Thymus (tissue), 11 donors: ENCODE measurements at regions not wholly inside any gene's neighbourhood (a gene's known extent, or its start where the extent isn't known, plus 50 kb on each side); places are given as distances from the start of the nearest gene placed in this dataset.
"Not testable (repeated sequence)": the region's sequence is repeated elsewhere in the genome, so short reads cannot be mapped to it uniquely, and the experiment has no call there.

Experiments used
- DNase-seq, 9 donors: peaks; one replicate each; pipeline ENCODE4 v3.0.0-alpha.2; 2013; ENCODE audit warnings: low spot score in 9 of 9, low read depth in 6 of 9, missing footprints in 1 of 9
- H3K27ac ChIP-seq, 2 donors: one replicate each; pipeline ENCODE4 v1.5.1; 2013; ENCODE audit warnings: control low read depth in 1 of 2, low read depth in 1 of 2, low read length in 1 of 2, mild to moderate bottlenecking in 1 of 2, moderate library complexity in 1 of 2
- H3K27me3 ChIP-seq, 2 donors: one replicate each; pipeline ENCODE4 v1.5.1; 2013; ENCODE audit warnings: low read length in 1 of 2; ENCODE audit not compliant: control insufficient read depth in 2 of 2, insufficient read depth in 1 of 2
- H3K36me3 ChIP-seq, 2 donors: one replicate each; pipeline ENCODE4 v1.5.1; 2013; ENCODE audit warnings: low read length in 1 of 2, mild to moderate bottlenecking in 1 of 2, moderate library complexity in 1 of 2; ENCODE audit not compliant: control insufficient read depth in 2 of 2, insufficient read depth in 2 of 2
- H3K4me1 ChIP-seq, 2 donors: one replicate each; pipeline ENCODE4 v1.5.1; 2013; ENCODE audit warnings: low read length in 2 of 2; ENCODE audit not compliant: control insufficient read depth in 2 of 2, insufficient read depth in 2 of 2
- H3K4me3 ChIP-seq, 2 donors: one replicate each; pipeline ENCODE4 v1.5.1; 2013; ENCODE audit warnings: low read length in 2 of 2, control low read depth in 1 of 2, mild to moderate bottlenecking in 1 of 2
- H3K9me3 ChIP-seq, 2 donors: one replicate each; pipeline ENCODE4 v1.5.1; 2013; ENCODE audit warnings: low read length in 1 of 2, mild to moderate bottlenecking in 1 of 2; ENCODE audit not compliant: control insufficient read depth in 2 of 2, insufficient read depth in 1 of 2
- WGBS: extraction: QIAGEN DNeasy Blood & Tissue Kit; methylation state at CpG from one replicate; pipeline ENCODE4 v1.1.7; 2013; 5-methylcytosine and 5-hydroxymethylcytosine counted together
- donor health status: healthy.

DNA sequence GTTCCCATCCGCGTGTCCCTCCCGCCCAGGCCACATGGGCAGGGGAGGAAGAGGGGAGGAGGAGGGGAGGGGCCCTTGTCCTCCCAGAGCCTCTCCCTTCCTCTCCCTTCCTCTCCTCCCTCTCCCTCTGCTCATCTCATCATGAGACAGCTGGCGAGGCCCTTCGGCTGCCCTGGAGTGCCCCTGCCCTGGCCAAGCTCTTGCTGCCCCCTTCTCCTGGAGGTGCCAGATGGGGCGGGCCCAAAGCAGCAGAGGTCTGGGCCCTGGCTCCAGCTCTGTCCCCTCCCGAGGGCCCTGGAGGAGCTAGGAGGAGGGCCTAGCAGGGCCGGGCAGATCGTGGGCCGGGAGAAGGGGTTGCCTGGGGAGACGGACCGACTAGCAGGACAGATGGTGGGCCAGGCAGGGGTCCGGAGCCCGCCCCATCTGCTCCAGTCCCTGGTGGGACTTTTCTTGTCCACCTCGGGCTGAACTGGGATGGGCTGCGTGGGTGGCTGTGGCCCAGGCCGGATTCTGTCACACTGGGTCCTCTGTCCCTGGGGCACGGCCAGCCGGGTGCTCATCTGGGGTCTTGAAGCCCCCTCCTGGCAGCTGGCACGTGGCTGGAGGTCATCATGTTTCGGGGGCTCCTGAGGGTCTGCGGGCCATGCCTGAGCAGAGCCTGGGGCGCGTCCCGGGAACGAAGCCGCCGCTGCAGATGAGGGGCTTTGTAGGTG is 183.4 kb downstream of the GOLGA6L6 start:
- Histone ChIP-seq H3K4me3 (no peak overlapping the region), H3K9me3 (peaks cover 1 to 28% of the 10 kb centered on the region in 2 donors), H3K36me3 (no peaks in the 10 kb centered on the region), H3K27ac (no peak overlapping the region), H3K27me3 (no peaks in the 10 kb centered on the region), H3K4me1 (no peaks in the 10 kb centered on the region)
- WGBS = 93% methylated on average over 28 of the region's 28 CpGs
- no peak for DNase-seq

DNA sequence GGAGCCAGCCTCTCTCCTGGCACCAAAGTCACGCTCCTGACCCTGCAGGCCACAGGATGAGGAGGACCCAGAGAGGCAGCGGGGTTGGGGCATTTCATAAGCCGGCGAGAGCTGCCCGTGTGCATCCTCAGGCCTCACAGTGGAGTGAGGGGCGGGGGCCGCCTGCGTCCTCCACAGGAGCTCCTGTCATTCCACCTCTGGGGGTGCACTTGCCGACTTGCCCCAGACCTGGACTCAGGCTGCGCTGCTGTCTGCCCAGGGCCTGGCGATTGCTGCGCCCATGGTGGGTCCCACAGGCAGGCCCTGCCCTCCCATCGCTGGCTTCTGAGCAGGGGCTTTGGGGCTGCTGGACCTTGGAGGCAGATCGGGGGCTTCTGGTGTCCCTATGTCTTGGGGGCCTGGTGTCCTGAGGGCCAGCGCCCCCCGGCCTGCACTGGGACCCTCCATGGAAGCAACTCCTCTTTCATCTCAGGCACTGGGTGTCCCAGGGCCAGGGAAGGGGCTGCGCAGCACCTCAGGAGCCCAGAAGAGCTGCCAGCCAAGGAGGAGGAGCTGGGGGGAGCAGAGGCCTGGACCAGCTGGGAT is 184.0 kb downstream of the GOLGA6L6 start:
- no peaks in the 10 kb centered on the region for H3K4me1 ChIP-seq
- H3K4me3 ChIP-seq = no peak overlapping the region
- no peak overlapping the region for H3K27ac ChIP-seq
- 93% methylated on average over 17 of the region's 17 CpGs for WGBS
- no peaks in the 10 kb centered on the region for H3K36me3 ChIP-seq
- DNase-seq = no peak
- H3K9me3 ChIP-seq = peaks cover 1 to 34% of the 10 kb centered on the region in 2 donors
- H3K27me3 ChIP-seq = no peaks in the 10 kb centered on the region

DNA sequence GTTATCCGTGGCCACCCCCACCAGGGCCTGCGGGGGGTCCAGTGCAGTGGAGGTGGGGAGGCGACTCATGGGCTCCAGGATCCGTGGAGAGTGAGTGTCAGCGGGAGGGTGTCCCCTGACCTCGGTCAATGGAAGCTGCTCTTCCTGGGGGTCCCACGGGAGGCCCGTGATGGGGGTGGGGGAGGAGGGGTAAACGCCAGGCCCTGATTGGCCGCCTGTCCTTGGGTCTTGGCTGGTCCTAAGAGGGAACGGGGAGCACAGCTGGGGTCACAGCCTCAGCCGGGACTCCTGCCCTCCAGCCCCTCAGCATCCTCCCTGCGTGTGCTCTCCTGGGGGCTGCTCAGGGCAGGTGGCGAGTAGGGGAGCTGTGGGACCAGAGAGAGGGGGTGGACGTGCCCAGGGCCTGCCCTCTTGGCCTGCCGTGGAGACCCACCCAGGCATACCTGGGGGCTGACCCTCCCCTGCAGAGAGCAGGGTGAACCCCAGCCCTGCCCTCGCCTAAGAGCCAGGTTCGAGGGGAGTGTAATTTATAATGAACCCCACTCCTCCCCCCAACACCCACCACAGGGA is 184.6 kb downstream of the GOLGA6L6 start:
- no peak for DNase-seq
- 90% methylated on average over 18 of the region's 18 CpGs for WGBS
- no peaks in the 10 kb centered on the region for H3K4me1 ChIP-seq
- no peak overlapping the region for H3K4me3 ChIP-seq
- peaks cover 1 to 40% of the 10 kb centered on the region in 2 donors for H3K9me3 ChIP-seq
- H3K36me3 ChIP-seq = no peaks in the 10 kb centered on the region
- no peaks in the 10 kb centered on the region for H3K27me3 ChIP-seq
- H3K27ac ChIP-seq = no peak overlapping the region

DNA sequence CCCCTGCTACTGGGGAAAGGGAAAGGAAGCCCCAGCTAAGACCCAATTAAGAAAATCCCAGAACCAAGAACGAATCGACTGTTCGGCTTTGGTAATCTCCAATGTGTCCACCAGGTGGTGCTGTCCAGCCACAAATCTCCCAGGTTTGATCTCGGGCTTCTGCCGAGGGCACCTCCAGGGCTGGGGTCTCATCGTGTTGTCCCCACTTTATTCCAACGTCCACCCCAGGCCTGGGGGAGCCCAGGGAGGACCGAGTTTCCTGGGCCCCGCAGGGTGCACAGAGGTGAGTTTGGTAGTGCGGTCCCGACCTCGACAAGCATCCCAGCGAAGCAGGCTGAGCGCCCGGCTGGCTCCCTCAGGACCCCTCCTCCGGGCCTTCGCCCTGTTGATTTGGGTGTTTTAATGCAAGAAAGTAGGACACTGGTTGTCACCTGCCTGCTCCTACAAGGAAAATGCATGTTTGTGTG is 185.1 kb downstream of the GOLGA6L6 start:
- H3K4me1 ChIP-seq = no peaks in the 10 kb centered on the region
- H3K4me3 ChIP-seq = no peak overlapping the region
- DNase-seq = peak in 8 of 9 donors; percentile 22 to 88 (median 53)
- 56% methylated on average over 17 of the region's 17 CpGs for WGBS
- H3K36me3 ChIP-seq = no peaks in the 10 kb centered on the region
- no peak overlapping the region for H3K27ac ChIP-seq
- H3K9me3 ChIP-seq = peaks cover 1 to 44% of the 10 kb centered on the region in 2 donors
- H3K27me3 ChIP-seq = no peaks in the 10 kb centered on the region

DNA sequence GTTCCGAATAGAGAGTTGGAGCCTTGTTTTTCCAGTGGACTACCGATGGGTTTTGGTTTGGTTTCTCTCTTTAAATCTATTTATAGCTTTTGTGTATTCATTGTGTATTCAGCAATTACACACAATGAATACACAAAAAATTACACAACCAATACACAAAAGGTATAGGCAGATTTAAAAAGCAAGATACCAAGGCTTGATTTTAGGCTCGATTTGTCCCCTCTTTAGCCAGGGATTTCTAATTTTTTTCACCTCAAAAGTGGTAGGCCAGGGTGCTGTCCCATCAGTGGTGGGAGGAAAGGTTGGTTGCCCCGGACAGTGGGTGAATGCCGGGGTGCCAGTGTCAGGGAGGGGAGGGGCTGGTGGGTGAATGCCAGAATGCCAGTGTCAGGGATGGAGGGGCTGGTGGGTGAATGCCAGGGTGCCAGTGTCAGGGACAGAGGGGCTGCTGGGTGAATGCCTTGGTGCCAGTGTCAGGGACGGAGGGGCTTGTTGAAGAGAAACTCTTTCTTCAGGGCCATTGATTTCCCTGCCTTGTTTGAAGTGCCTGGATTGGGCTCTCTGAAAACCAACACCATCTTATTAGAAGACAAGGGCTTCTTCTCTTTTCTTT is 186.2 kb downstream of the GOLGA6L6 start:
- peaks cover 2 to 54% of the 10 kb centered on the region in 2 donors for H3K9me3 ChIP-seq
- H3K27me3 ChIP-seq = no peaks in the 10 kb centered on the region
- no peaks in the 10 kb centered on the region for H3K36me3 ChIP-seq

DNA sequence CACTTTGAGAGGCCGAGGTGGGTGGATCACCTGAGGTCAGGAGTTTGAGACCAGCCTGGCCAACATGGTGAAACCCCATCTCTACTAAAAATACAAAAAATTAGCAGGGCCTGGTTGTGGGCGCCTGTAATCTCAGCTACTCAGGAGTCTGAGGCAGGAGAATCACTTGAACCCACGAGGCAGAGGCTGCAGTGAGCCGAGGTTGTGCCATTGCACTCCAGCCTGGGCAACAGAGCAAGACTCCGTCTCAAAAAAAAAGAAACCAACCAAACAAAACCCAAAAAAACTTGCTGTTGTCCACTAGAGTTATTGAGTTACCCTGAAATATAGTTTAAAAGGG is 186.7 kb downstream of the GOLGA6L6 start:
- WGBS = 92% methylated on average over 5 of the region's 5 CpGs
- not testable (repeated sequence) for DNase-seq, H3K4me1 ChIP-seq, H3K36me3 ChIP-seq, H3K4me3 ChIP-seq, H3K27me3 ChIP-seq, H3K27ac ChIP-seq
- H3K9me3 ChIP-seq = peaks cover 2 to 59% of the 10 kb centered on the region in 2 donors

More for the DNA sequence above, 186.2 kb downstream of the GOLGA6L6 start:
- 90% methylated on average over 6 of the region's 6 CpGs for WGBS
- Histone ChIP-seq H3K27ac (no peak overlapping the region), H3K4me1 (no peaks in the 10 kb centered on the region), H3K4me3 (no peak overlapping the region)
- DNase-seq = no peak

DNA sequence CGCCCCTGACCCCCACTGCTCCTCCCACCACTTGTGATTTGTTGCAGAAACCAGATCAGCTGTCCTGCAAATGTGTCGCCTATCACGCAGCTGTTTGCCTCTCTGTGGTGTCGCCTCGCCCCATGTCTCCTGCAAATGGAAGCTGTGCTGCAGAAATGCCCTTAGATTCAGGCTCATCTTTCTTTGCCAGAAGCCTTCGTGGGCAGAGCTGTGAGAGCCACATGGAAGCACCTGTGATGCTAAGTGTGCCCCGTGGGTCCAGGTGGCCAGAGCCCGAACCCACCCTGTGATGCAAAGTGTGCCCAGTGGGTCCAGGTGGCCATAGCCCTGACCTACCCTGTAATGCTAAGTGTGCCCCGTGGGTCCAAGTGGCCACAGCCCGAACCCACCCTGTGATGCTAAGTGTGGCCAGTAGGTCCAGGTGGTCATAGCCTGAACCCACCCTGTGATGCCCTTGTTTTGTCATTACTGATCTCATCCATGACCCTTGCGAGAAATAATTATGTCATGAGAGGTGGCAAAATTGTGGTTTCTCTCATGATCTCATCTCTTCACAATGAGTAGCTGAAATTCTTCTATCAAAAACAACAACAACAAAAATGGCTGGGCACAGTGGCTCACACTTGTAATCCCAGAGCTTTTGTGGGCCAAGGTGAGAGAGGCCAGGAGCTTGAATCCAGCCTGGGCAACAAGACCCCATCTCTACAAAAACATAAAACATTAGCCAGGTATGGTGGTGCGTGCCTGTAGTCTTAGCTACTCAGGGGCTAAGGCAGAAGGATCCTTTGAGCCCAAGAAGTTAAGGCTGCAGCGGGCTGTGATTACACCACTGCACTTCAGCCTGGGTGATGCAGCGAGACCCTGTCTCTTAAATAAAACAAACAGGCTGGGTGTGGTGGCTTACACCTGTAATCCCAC is 187.4 kb downstream of the GOLGA6L6 start:
- peaks cover 2 to 65% of the 10 kb centered on the region in 2 donors for H3K9me3 ChIP-seq
- 82% methylated on average over 14 of the region's 14 CpGs for WGBS
- H3K4me1 ChIP-seq = no peaks in the 10 kb centered on the region
- no peak overlapping the region for H3K27ac ChIP-seq
- H3K4me3 ChIP-seq = no peak overlapping the region
- no peaks in the 10 kb centered on the region for H3K27me3 ChIP-seq
- no peaks in the 10 kb centered on the region for H3K36me3 ChIP-seq
- DNase-seq = no peak

DNA sequence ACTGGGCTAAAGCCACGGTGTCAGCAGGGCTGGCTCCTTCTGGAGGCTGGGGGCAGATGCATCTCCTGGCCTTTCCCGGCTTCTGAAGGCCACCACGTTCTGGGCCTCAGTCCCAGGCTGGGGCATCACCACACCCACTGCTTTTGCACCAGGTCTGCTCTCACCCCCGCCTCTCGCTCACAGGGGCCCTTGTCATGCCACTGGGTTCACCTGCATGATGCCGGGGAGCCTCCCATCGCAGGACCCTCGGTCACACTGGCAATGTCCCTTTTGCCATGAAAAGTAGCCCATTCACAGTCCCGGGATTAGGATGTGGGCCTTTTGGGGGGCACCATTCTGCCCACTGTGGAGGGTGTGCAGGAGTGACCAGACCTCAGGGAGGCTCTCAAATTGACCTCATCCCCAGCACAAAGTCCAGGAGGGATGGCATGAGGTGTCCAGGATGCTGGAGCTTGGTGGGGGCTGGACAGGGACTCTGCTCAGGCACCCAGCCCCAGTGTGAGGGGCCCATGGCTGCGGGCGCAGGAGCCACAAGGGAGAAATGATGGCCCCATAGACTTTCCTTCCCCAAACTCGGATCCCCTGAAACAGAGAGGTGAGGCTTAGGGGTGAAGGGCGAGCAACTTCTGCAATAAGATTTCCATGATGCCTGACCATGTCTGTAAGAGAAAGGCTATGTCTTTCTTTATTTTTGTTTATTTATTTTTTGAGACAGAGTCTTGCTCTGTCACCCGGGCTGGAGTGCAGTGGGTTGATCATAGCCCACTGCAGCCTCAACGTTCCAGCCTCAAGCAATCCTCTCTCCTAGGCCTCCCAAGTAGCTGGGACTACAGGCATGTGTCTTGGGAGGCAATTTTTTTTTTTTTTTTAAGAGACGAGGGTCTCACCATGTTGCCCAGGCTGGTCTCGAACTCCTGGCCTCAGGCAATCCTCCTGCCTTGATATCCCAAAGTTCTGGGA is 189.1 kb downstream of the GOLGA6L6 start:
- H3K9me3 ChIP-seq = peaks cover 3 to 70% of the 10 kb centered on the region in 2 donors
- WGBS = 82% methylated on average over 17 of the region's 17 CpGs

More for the DNA sequence above, 189.1 kb downstream of the GOLGA6L6 start:
- no peak overlapping the region for H3K27ac ChIP-seq
- H3K4me1 ChIP-seq = no peaks in the 10 kb centered on the region
- H3K4me3 ChIP-seq = no peak overlapping the region
- DNase-seq = no peak
- H3K36me3 ChIP-seq = no peaks in the 10 kb centered on the region
- no peaks in the 10 kb centered on the region for H3K27me3 ChIP-seq
